GM18909 (cell line): ENCODE measurements at regions not wholly inside any gene's neighbourhood (a gene's known extent, or its start where the extent isn't known, plus 50 kb on each side); places are given as distances from the start of the nearest gene placed in this dataset.
A peak's percentile ranks its signal among the peaks of the same experiment; 100 is the strongest.

Experiments
- ATAC-seq: cut with Tn5 transposase; IDR thresholded peaks from one replicate; pipeline ENCODE4 v1.9.1; 2021; ENCODE audit warnings: mild to moderate bottlenecking; ENCODE audit not compliant: unreplicated experiment, poor library complexity

- ATAC-seq = no peak
These were observed 2472.9 kb downstream of the PCDH7 start for GRCh38 chr4:33193109-33193508.

DNA sequence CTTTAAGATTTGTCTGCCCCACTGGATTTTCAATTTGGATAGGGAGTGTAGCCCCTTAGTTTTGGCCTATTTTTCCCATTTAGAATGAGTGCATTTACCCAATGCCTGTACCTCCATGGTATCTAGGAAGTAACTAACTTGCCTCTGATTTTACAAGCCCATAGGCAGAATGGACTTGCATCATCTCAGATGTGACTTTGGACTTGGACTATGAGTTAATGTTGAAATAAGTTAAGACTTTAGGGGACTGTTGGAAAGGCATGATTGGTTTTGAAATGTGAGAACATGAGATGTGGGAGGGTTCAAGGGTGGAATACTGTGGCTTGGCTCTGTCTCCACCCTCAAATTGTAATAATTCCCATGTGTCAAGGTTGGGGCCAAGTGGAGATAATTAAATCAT lies 2480.2 kb downstream of the PCDH7 start:
- ATAC-seq = no peak

DNA sequence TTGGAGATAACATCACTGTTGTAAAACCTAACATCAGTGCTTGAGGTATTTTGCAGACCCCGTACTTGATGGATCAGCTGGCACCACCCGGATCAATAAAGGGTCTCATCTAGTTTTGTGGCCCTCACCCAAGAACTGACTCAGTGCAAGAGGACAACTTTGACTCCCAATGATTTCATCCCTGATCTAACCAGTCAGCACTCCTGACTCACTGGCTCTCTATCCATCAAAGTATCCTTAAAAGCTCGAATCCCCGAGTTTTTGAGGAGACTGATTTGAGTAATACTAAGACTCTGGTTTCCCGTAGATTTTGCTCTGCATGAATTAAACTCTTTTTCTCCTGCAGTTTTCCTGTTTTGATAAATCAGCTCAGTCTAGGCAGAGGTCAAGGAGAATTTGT lies 2498.1 kb downstream of the PCDH7 start:
- ATAC-seq = no peak

DNA sequence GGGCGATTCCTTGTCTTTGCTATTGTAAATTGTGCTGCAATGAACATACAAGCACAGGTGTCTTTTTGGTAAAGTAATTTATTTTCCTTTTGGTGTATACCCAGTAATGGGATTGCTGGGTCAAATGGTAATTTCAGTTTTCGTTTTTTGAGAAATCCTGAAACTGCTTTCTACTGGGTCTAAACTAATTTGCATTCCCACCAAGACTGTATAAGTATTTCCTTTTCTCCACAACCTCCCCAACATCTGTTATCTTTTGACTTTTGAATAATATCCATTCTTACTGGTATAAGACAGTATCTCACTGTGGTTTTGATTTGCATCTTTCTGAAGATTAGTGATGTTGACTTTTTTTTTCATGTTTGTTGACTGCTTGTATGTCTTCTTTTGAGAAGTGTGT lies 2506.0 kb downstream of the PCDH7 start:
- ATAC-seq = peak; percentile 74

GRCh38 chr4:33226783-33227182 lies 2506.6 kb downstream of the PCDH7 start:
- ATAC-seq = no peak

DNA sequence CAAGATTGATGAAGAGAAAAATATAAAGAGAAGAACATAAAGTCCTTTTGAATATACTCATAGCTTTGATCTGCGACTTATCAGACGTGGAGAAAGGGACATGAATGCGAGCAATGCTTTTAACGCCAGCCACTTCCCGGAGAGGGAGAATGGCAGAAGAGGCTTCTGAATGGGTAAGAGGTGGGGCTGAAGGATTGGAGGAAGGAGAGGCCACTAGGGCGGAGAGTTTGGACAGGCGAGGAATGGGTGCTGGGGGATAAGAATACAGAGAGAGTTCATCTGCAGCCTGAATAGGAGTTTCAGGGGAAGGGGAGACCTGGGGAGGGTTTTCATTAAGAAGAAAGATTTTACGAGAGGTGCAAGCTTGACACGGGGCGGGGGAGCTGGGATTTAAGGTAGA lies 2534.9 kb downstream of the PCDH7 start:
- no peak for ATAC-seq

DNA sequence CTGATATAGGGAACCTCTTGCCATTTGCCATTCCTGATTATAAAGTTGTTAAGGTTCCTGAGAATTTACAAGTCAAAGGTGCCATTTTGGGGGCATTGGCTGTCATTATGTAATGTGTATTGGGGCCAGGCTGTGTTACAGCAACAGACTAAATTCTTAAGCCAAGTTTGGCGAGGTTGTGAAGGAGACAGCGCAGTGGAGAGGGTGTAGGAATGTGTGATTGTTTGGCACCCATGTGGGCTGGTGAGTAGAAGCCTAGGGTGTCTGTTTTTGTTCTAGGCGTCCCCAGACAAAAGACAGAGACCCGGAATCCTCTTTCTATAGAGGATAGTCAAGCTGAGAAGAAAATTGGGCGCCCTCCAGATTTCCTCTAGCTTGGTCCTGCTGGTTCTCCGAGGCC lies 2535.3 kb downstream of the PCDH7 start:
- no peak for ATAC-seq

DNA sequence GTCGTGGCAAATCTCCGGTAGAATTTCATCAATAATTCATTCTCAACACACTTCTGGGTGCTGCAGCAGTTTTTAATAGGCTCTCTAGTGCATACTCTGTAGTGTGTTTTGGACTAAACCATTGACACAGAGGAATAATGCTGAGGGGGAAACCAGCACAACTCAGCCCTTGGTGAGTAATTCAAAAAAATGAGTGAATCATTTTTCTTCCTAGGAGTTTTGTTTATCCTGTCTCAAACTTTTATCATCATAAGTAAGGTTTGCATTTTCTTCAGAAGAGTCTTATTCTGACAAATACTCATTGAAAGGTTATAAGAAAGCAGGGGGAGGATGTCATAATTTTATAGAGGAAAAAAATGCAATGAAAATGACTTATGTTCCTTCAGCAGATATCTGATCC lies 2542.7 kb downstream of the PCDH7 start:
- no peak for ATAC-seq

DNA sequence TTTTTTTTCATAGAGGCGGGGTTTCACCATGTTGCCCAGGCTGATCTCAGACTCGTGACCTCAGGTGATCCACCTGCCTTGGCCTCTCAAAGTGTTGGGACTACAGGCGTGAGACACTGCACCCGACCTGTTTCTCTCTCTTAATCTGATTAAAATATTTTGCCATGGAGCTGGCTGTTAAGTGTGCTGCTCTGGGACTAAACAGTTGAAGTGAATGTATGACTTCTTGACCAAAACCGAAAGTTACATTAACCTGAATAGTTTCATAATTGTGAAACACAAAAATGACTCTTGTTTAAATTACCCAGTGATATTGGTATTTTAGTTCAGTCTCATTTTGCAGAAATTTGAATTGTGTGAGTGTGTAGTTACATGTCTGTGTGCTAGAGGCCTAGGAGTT lies 2548.6 kb downstream of the PCDH7 start:
- no peak for ATAC-seq

GRCh38 chr4:33270403-33270802 lies 2550.2 kb downstream of the PCDH7 start:
- no peak for ATAC-seq

DNA sequence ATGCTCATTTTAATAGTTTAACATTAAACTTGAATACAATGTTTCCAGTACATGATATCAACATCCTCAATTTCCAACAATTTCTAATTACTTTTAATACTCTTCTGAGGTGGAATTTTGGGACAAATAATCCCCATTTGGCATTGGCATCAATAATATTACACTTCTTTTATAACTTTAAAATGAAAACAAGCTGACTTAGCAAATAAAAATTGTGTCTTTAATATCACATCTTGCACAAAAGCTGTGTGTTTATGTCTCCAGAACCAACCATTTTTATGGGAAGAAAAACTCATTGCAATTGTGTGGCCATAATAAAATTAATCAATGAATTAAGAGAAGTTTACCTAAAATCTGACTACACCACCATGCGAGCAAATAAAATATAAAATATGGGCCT lies 2552.6 kb downstream of the PCDH7 start:
- no peak for ATAC-seq

- ATAC-seq = no peak
These were observed 2563.6 kb downstream of the PCDH7 start for GRCh38 chr4:33283818-33284217.

- ATAC-seq = no peak
These were observed 2576.8 kb downstream of the PCDH7 start for GRCh38 chr4:33296876-33297455.

DNA sequence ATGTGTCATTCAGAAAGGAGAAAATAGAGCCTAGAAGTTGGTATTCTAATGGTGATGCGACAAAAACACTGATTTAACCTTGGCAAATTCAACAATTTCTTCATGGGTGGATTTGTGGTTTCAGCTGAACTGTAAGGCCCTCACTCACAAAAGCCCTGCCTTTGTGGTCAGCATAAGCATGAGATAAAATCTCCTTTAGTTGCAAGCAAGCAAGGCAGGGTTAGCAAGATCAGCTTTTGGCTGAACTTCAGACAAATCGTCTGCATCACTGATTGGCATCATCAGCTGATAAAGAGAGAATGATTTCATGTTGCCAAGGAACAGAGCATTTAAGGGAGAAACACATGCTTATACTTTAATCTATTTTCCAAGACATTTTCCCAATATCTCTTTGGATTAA lies 2582.2 kb downstream of the PCDH7 start:
- no peak for ATAC-seq

- no peak for ATAC-seq
These were observed 2586.0 kb downstream of the PCDH7 start for GRCh38 chr4:33306131-33306530.

- ATAC-seq = no peak
These were observed 2595.9 kb downstream of the PCDH7 start for GRCh38 chr4:33316033-33316432.

DNA sequence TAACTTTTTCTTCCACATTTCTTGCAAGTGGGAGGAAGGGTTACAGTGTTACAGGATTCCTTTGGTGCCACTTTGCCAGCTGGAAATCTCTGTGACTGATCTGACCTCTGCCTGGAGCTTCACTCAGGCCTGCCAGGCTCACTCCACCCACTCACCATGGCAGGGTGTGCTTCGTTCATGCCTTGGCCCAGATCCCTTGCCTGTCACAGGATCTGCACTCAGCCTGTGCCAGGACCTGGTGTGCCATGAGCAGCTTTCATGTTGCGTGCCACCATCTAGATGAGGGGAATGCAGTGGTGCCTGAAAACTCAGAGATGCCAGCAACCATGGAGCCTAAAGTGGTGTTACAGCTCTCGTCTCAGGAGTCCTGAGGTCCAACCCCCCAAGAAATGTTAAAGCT lies 2596.4 kb downstream of the PCDH7 start:
- ATAC-seq = no peak

GRCh38 chr4:33323393-33323792 lies 2603.2 kb downstream of the PCDH7 start:
- no peak for ATAC-seq

DNA sequence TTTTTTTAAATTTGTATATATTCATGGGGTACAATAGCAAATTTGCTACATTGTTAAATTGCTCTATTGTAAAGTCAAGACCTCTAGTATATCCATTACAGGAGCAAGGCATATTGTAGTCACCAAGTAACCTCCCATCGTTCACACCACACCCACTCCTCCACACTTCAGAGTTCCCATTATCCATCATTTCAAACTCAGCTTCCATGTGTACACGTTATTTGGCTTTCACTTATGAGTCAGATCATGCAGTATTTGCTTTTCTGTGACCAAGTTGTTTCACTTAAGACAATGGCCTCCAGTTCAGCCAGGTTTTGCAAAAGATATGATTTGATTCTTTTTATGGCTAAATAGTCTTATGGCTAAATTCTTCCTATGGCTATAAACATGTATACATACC lies 2614.2 kb downstream of the PCDH7 start:
- ATAC-seq = no peak

- no peak for ATAC-seq
These were observed 2619.6 kb downstream of the PCDH7 start for GRCh38 chr4:33339762-33340161.

- no peak for ATAC-seq
These were observed 2620.0 kb downstream of the PCDH7 start for GRCh38 chr4:33340168-33340567.

GRCh38 chr4:33349376-33349775 lies 2629.2 kb downstream of the PCDH7 start:
- no peak for ATAC-seq

- no peak for ATAC-seq
These were observed 2637.0 kb downstream of the PCDH7 start for GRCh38 chr4:33357121-33357520.
